ENCODE measurements at regions not wholly inside any gene's neighbourhood (a gene's known extent, or its start where the extent isn't known, plus 50 kb on each side); places are given as distances from the start of the nearest gene placed in this dataset.

DNA sequence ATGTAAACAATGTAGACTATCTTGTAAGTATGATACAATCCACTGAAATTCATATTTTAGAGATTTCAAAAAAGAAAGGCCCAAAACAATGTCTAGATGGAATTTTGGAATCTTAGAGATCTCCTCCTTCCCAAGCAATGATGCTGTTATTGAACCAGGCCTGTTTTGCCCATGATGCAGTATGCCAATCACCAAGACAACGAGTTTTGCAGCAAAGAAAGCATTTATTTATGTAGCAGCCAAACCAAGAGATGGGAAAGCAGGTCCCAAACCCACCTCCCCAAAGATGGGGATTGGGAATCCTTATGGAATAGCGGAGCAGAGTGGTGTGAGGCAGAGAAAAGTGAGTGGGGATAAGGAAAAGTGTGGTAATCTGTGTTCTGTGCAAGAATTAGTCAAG, 197.8 kb upstream of the NT5E start:
- TF ChIP-seq FOXA1 (IDR thresholded peaks at IDR 0.05) (no peak), FOXM1 (IDR thresholded peaks at IDR 0.05; ENCODE audit: borderline replicate concordance) (no peak), NFRKB (IDR thresholded peaks at IDR 0.05) (no peak), SP1 (IDR thresholded peaks at IDR 0.05) (no peak), ZNF384 (IDR thresholded peaks at IDR 0.05) (no peak), TARDBP (IDR thresholded peaks at IDR 0.05) (no peak)

Data from HEK293T (cell line).